CD4-positive, CD25-positive, alpha-beta regulatory T cell (primary cell): ENCODE measurements at regions not wholly inside any gene's neighbourhood (a gene's known extent, or its start where the extent isn't known, plus 50 kb on each side); places are given as distances from the start of the nearest gene placed in this dataset.

Experiments
- ATAC-seq, 2 donors: fragments of 150-1000 bp; cut with Tn5 transposase; one replicate each; pipeline ENCODE4 v1.10.0; 2021; ENCODE audit warnings: low read depth in 2 of 2, moderate number of reproducible peaks in 2 of 2, moderate library complexity in 1 of 2
- DNase-seq, 3 donors: peaks; one replicate each; pipeline versions ENCODE4 v3.0.0 to v3.0.0-alpha.2; 2012 to 2022; ENCODE audit warnings: mixed read lengths in 1 of 3
- H3K27ac ChIP-seq: one replicate; pipeline ENCODE4 v1.7.0; 2013; ENCODE audit warnings: mild to moderate bottlenecking, low read length; ENCODE audit not compliant: insufficient read depth, poor library complexity, severe bottlenecking
- H3K27me3 ChIP-seq: one replicate; pipeline ENCODE4 v1.7.0; 2013; ENCODE audit warnings: low read length; ENCODE audit not compliant: control insufficient read depth, insufficient read depth
- H3K36me3 ChIP-seq: one replicate; pipeline ENCODE4 v1.7.0; 2013; ENCODE audit warnings: mild to moderate bottlenecking, low read length, moderate library complexity; ENCODE audit not compliant: control insufficient read depth, insufficient read depth
- H3K4me1 ChIP-seq: 2 replicates; pipeline ENCODE4 v1.7.0; 2013; ENCODE audit warnings: mild to moderate bottlenecking, low read length; ENCODE audit not compliant: insufficient read depth, control insufficient read depth, poor library complexity, severe bottlenecking
- H3K4me3 ChIP-seq: one replicate; pipeline ENCODE4 v1.7.0; 2013; ENCODE audit warnings: low read depth, mild to moderate bottlenecking, low read length, moderate library complexity
- H3K9me3 ChIP-seq, 2 experiments: 1 replicate in 1 of 2; 2 replicates in 1 of 2; pipeline ENCODE4 v1.7.0; 2013; ENCODE audit warnings: low read length in 2 of 2, mild to moderate bottlenecking in 1 of 2, moderate library complexity in 1 of 2; ENCODE audit not compliant: control insufficient read depth in 2 of 2
- H3K27ac Mint-ChIP-seq, 3 donors: one replicate each; pipeline ENCODE4 v1.8.0; 2020 to 2022; ENCODE audit warnings: mild to moderate bottlenecking in 3 of 3, mixed read lengths in 3 of 3, moderate library complexity in 2 of 3
- H3K27me3 Mint-ChIP-seq: one replicate; pipeline ENCODE4 v1.8.0; 2022; ENCODE audit warnings: mild to moderate bottlenecking, mixed read lengths
- H3K36me3 Mint-ChIP-seq: one replicate; pipeline ENCODE4 v1.8.0; 2020; ENCODE audit warnings: mixed read lengths
- H3K4me1 Mint-ChIP-seq, 4 donors: one replicate each; pipeline ENCODE4 v1.8.0; 2020 to 2022; ENCODE audit warnings: mixed read lengths in 4 of 4, mild to moderate bottlenecking in 1 of 4
- H3K4me3 Mint-ChIP-seq, 4 donors: one replicate each; pipeline ENCODE4 v1.8.0; 2020 to 2022; ENCODE audit warnings: mild to moderate bottlenecking in 4 of 4, mixed read lengths in 4 of 4, moderate library complexity in 3 of 4
- H3K9me3 Mint-ChIP-seq, 7 donors: one replicate each; pipeline ENCODE4 v1.8.0; 2020 to 2022; ENCODE audit warnings: mixed read lengths in 7 of 7, mild to moderate bottlenecking in 3 of 7, moderate library complexity in 2 of 7

GRCh38 chr18:21162786-21163185 lies 51.2 kb upstream of the ROCK1 start:
- H3K36me3 ChIP-seq = no peaks in the 10 kb centered on the region
- no peaks in the 10 kb centered on the region for H3K27me3 Mint-ChIP-seq
- DNase-seq (no peak), ATAC-seq (no peak)
- H3K27ac Mint-ChIP-seq = no peak overlapping the region
- H3K9me3 ChIP-seq = peaks cover 0 to under 1% of the 10 kb centered on the region in 2 experiments
- H3K4me3 Mint-ChIP-seq = no peak overlapping the region
- no peak overlapping the region for H3K4me3 ChIP-seq
- no peaks in the 10 kb centered on the region for H3K4me1 ChIP-seq
- H3K27me3 ChIP-seq = peaks cover 2% of the 10 kb centered on the region
- H3K4me1 Mint-ChIP-seq = no peaks in the 10 kb centered on the region
- no peaks in the 10 kb centered on the region for H3K36me3 Mint-ChIP-seq
- no peak overlapping the region for H3K27ac ChIP-seq
- peaks cover 0 to 8% (median 4%) of the 10 kb centered on the region in 7 donors for H3K9me3 Mint-ChIP-seq

GRCh38 chr18:21163647-21164547 lies 52.3 kb upstream of the ROCK1 start:
- Mint-ChIP-seq H3K4me3 (no peak overlapping the region), H3K4me1 (no peaks in the 10 kb centered on the region), H3K9me3 (peaks cover 0 to 3% (median 0%) of the 10 kb centered on the region in 7 donors), H3K27ac (no peak overlapping the region), H3K27me3 (no peaks in the 10 kb centered on the region), H3K36me3 (no peaks in the 10 kb centered on the region)
- Histone ChIP-seq H3K27me3 (peaks cover 2% of the 10 kb centered on the region), H3K9me3 (no peaks in the 10 kb centered on the region), H3K4me3 (no peak overlapping the region), H3K4me1 (no peaks in the 10 kb centered on the region), H3K36me3 (no peaks in the 10 kb centered on the region), H3K27ac (no peak overlapping the region)
- DNase-seq = no peak
- ATAC-seq = peak in 1 of 2 donors; percentile 43

GRCh38 chr18:21164548-21165095 lies 53.0 kb upstream of the ROCK1 start:
- ATAC-seq = no peak
- no peak overlapping the region for H3K4me3 Mint-ChIP-seq
- no peak overlapping the region for H3K27ac Mint-ChIP-seq
- no peaks in the 10 kb centered on the region for H3K4me1 Mint-ChIP-seq
- Histone ChIP-seq H3K9me3 (no peaks in the 10 kb centered on the region), H3K4me1 (no peaks in the 10 kb centered on the region), H3K36me3 (no peaks in the 10 kb centered on the region), H3K27ac (no peak overlapping the region), H3K27me3 (peaks cover 2% of the 10 kb centered on the region), H3K4me3 (no peak overlapping the region)
- H3K9me3 Mint-ChIP-seq = peaks cover 0 to 6% (median 0%) of the 10 kb centered on the region in 7 donors
- no peaks in the 10 kb centered on the region for H3K27me3 Mint-ChIP-seq
- DNase-seq = no peak
- H3K36me3 Mint-ChIP-seq = no peaks in the 10 kb centered on the region

GRCh38 chr18:21167641-21168377 lies 56.2 kb upstream of the ROCK1 start:
- Histone ChIP-seq H3K27ac (no peak overlapping the region), H3K4me1 (no peaks in the 10 kb centered on the region), H3K4me3 (no peak overlapping the region), H3K36me3 (no peaks in the 10 kb centered on the region), H3K27me3 (no peaks in the 10 kb centered on the region), H3K9me3 (no peaks in the 10 kb centered on the region)
- no peaks in the 10 kb centered on the region for H3K36me3 Mint-ChIP-seq
- DNase-seq (no peak), ATAC-seq (no peak)
- H3K4me1 Mint-ChIP-seq = no peaks in the 10 kb centered on the region
- no peak overlapping the region for H3K27ac Mint-ChIP-seq
- H3K4me3 Mint-ChIP-seq = no peak overlapping the region
- H3K9me3 Mint-ChIP-seq = peaks cover 0 to 2% (median 0%) of the 10 kb centered on the region in 7 donors
- H3K27me3 Mint-ChIP-seq = no peaks in the 10 kb centered on the region

- Mint-ChIP-seq H3K27ac (no peak overlapping the region), H3K4me1 (no peaks in the 10 kb centered on the region), H3K27me3 (no peaks in the 10 kb centered on the region), H3K9me3 (peaks cover 0 to 2% (median 0%) of the 10 kb centered on the region in 7 donors), H3K36me3 (no peaks in the 10 kb centered on the region), H3K4me3 (no peak overlapping the region)
- no peak overlapping the region for H3K4me3 ChIP-seq
- no peak for ATAC-seq
- H3K9me3 ChIP-seq = no peaks in the 10 kb centered on the region
- H3K36me3 ChIP-seq = no peaks in the 10 kb centered on the region
- DNase-seq = no peak
- no peaks in the 10 kb centered on the region for H3K4me1 ChIP-seq
- no peaks in the 10 kb centered on the region for H3K27me3 ChIP-seq
- no peak overlapping the region for H3K27ac ChIP-seq
Observed at GRCh38 chr18:21168880-21169279, 57.3 kb upstream of the ROCK1 start.

GRCh38 chr18:21177822-21178221 lies 64.2 kb upstream of the GREB1L start:
- Histone ChIP-seq H3K27me3 (no peaks in the 10 kb centered on the region), H3K36me3 (no peaks in the 10 kb centered on the region), H3K4me1 (no peaks in the 10 kb centered on the region), H3K9me3 (no peaks in the 10 kb centered on the region), H3K4me3 (no peak overlapping the region), H3K27ac (no peak overlapping the region)
- ATAC-seq (no peak), DNase-seq (no peak)
- no peak overlapping the region for H3K27ac Mint-ChIP-seq
- no peaks in the 10 kb centered on the region for H3K9me3 Mint-ChIP-seq
- no peak overlapping the region for H3K4me3 Mint-ChIP-seq
- H3K4me1 Mint-ChIP-seq = peaks cover 0 to 8% (median 3%) of the 10 kb centered on the region in 4 donors
- no peaks in the 10 kb centered on the region for H3K36me3 Mint-ChIP-seq
- no peaks in the 10 kb centered on the region for H3K27me3 Mint-ChIP-seq

- H3K27ac Mint-ChIP-seq = no peak overlapping the region
- no peaks in the 10 kb centered on the region for H3K27me3 ChIP-seq
- H3K4me1 ChIP-seq = no peaks in the 10 kb centered on the region
- no peak overlapping the region for H3K4me3 ChIP-seq
- no peak overlapping the region for H3K4me3 Mint-ChIP-seq
- H3K9me3 ChIP-seq = no peaks in the 10 kb centered on the region
- H3K36me3 Mint-ChIP-seq = no peaks in the 10 kb centered on the region
- ATAC-seq = peak in 1 of 2 donors; percentile 57
- H3K27ac ChIP-seq = no peak overlapping the region
- peaks cover 0 to 8% (median 3%) of the 10 kb centered on the region in 4 donors for H3K4me1 Mint-ChIP-seq
- no peaks in the 10 kb centered on the region for H3K36me3 ChIP-seq
- peak; percentile 6 to 62 (median 46) for DNase-seq
- H3K27me3 Mint-ChIP-seq = no peaks in the 10 kb centered on the region
- H3K9me3 Mint-ChIP-seq = no peaks in the 10 kb centered on the region
Observed at GRCh38 chr18:21179590-21180220, 62.3 kb upstream of the GREB1L start.
